ENCODE measurements at regions not wholly inside any gene's neighbourhood (a gene's known extent, or its start where the extent isn't known, plus 50 kb on each side); places are given as distances from the start of the nearest gene placed in this dataset.

GRCh38 chr6:102746941-102747340, 1353.4 kb downstream of the GRIK2 start:
- Histone ChIP-seq H2AK5ac (ENCODE audit: low read length, severe bottlenecking) (no peak overlapping the region), H4K91ac (ENCODE audit: low read length) (no peak overlapping the region), H3K23ac (ENCODE audit: low read length in 2 of 2) (no peak overlapping the region), H3K36me3 (ENCODE audit: control insufficient read depth in 1 of 2, insufficient read depth in 2 of 2, low read depth in 1 of 2, low read length in 2 of 2) (no peaks in the 10 kb centered on the region), H3K4me1 (ENCODE audit: control insufficient read depth, insufficient read depth, low read depth, low read length) (no peaks in the 10 kb centered on the region), H3K4me2 (ENCODE audit: low read length, poor library complexity, severe bottlenecking) (no peak overlapping the region), H3K27me3 (ENCODE audit: control insufficient read depth in 1 of 2, insufficient read depth in 1 of 2, low read length in 2 of 2) (no peaks in the 10 kb centered on the region), H2AFZ (ENCODE audit: low read depth, low read length) (no peak overlapping the region), H3K79me1 (replicated peaks; ENCODE audit: low read length, poor library complexity, severe bottlenecking) (no peaks in the 10 kb centered on the region), H2BK120ac (ENCODE audit: low read depth, low read length) (no peak overlapping the region), H3K4me3 (ENCODE audit: insufficient read depth in 1 of 2, low read depth in 1 of 2, low read length in 2 of 2) (no peak overlapping the region), H2BK5ac (ENCODE audit: low read depth, low read length, poor library complexity, severe bottlenecking) (no peak overlapping the region), H3K18ac (ENCODE audit: low read depth in 1 of 2, low read length in 2 of 2) (no peak overlapping the region), H3K4ac (ENCODE audit: low read depth in 1 of 2, low read length in 2 of 2) (no peak overlapping the region), H3K9me3 (ENCODE audit: control insufficient read depth, low read length) (no peaks in the 10 kb centered on the region), H2BK12ac (ENCODE audit: low read length in 2 of 2) (no peak overlapping the region), H4K8ac (ENCODE audit: low read length) (no peak overlapping the region), H3K9ac (ENCODE audit: low read length) (no peak overlapping the region), H3K14ac (ENCODE audit: low read length in 2 of 2) (no peak overlapping the region), H2BK15ac (ENCODE audit: low read depth, poor library complexity, severe bottlenecking) (no peak overlapping the region), H3K27ac (ENCODE audit: low read length, poor library complexity, severe bottlenecking) (no peak overlapping the region)
- no peak for DNase-seq
- WGBS, result 96% methylated on average over 2 of the region's 5 CpGs

DNA sequence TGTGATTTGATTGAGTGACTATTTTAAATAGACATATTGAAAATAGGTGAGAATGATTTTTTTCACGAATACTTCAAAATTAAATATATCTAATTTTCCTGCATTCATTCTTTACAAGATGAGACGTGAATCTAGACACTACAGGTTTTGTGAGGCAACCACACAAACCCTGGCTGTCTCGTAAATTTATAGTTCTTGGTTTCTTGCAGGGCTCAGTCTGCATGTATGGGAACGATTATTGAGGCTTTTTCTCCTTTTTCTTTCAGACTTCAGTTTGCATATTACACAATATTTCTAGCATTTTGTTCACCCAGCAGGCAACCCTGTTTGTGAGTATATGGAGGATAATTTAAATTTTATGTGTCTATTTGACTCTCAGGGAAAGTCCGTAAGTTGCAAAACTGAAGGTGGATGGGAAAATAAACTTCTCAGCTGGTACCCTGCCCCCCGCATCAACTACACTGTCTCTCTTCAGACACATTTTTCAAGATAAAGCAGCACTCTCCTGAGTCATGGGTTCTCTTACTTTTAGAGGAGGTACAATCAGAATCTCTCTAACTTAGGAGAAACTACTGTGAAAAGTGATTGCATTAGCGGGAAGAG, 1349.3 kb downstream of the GRIK2 start:
- Histone ChIP-seq H3K14ac (ENCODE audit: low read length in 2 of 2) (no peak overlapping the region), H3K9me3 (ENCODE audit: control insufficient read depth, low read length) (no peaks in the 10 kb centered on the region), H2BK15ac (ENCODE audit: low read depth, poor library complexity, severe bottlenecking) (no peak overlapping the region), H3K18ac (ENCODE audit: low read depth in 1 of 2, low read length in 2 of 2) (no peak overlapping the region), H2BK120ac (ENCODE audit: low read depth, low read length) (no peak overlapping the region), H2BK5ac (ENCODE audit: low read depth, low read length, poor library complexity, severe bottlenecking) (no peak overlapping the region), H3K4me2 (ENCODE audit: low read length, poor library complexity, severe bottlenecking) (no peak overlapping the region), H3K79me1 (replicated peaks; ENCODE audit: low read length, poor library complexity, severe bottlenecking) (no peaks in the 10 kb centered on the region), H3K4ac (ENCODE audit: low read depth in 1 of 2, low read length in 2 of 2) (no peak overlapping the region), H3K36me3 (ENCODE audit: control insufficient read depth in 1 of 2, insufficient read depth in 2 of 2, low read depth in 1 of 2, low read length in 2 of 2) (no peaks in the 10 kb centered on the region), H4K8ac (ENCODE audit: low read length) (no peak overlapping the region), H2BK12ac (ENCODE audit: low read length in 2 of 2) (no peak overlapping the region), H3K9ac (ENCODE audit: low read length) (no peak overlapping the region), H3K27ac (ENCODE audit: low read length, poor library complexity, severe bottlenecking) (no peak overlapping the region), H3K27me3 (ENCODE audit: control insufficient read depth in 1 of 2, insufficient read depth in 1 of 2, low read length in 2 of 2) (no peaks in the 10 kb centered on the region), H3K4me1 (ENCODE audit: control insufficient read depth, insufficient read depth, low read depth, low read length) (no peaks in the 10 kb centered on the region), H3K4me3 (ENCODE audit: insufficient read depth in 1 of 2, low read depth in 1 of 2, low read length in 2 of 2) (no peak overlapping the region), H2AK5ac (ENCODE audit: low read length, severe bottlenecking) (no peak overlapping the region), H2AFZ (ENCODE audit: low read depth, low read length) (no peak overlapping the region), H4K91ac (ENCODE audit: low read length) (no peak overlapping the region), H3K23ac (ENCODE audit: low read length in 2 of 2) (no peak overlapping the region)
- DNase-seq, result no peak
- whole genome bisulfite sequencing, result 53% methylated on average over 2 of the region's 7 CpGs

DNA sequence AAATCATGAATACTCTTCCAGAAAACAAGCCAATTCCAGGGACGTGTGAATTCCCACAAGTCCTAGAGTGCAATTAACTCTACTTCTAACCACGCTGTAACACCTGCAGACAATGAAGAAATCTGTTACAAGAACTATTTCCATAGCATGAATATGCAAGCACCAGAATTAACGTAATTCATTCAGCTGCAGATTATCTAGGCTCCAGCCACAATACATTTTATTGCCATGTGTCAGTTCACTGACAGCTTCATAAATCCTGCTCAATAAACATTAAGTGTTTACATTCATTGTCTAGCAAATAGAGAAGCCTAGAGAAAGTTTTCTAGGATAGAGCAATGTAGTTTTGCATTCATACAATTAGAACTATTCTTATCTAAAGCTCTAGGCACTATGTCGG, 1348.5 kb downstream of the GRIK2 start:
- Histone ChIP-seq H3K27me3 (ENCODE audit: control insufficient read depth in 1 of 2, insufficient read depth in 1 of 2, low read length in 2 of 2) (no peaks in the 10 kb centered on the region), H2BK5ac (ENCODE audit: low read depth, low read length, poor library complexity, severe bottlenecking) (no peak overlapping the region), H4K8ac (ENCODE audit: low read length) (no peak overlapping the region), H3K4me2 (ENCODE audit: low read length, poor library complexity, severe bottlenecking) (no peak overlapping the region), H2BK12ac (ENCODE audit: low read length in 2 of 2) (no peak overlapping the region), H3K79me1 (replicated peaks; ENCODE audit: low read length, poor library complexity, severe bottlenecking) (no peaks in the 10 kb centered on the region), H2BK120ac (ENCODE audit: low read depth, low read length) (no peak overlapping the region), H3K14ac (ENCODE audit: low read length in 2 of 2) (no peak overlapping the region), H3K9ac (ENCODE audit: low read length) (no peak overlapping the region), H2BK15ac (ENCODE audit: low read depth, poor library complexity, severe bottlenecking) (no peak overlapping the region), H2AFZ (ENCODE audit: low read depth, low read length) (no peak overlapping the region), H3K18ac (ENCODE audit: low read depth in 1 of 2, low read length in 2 of 2) (no peak overlapping the region), H4K91ac (ENCODE audit: low read length) (no peak overlapping the region), H2AK5ac (ENCODE audit: low read length, severe bottlenecking) (no peak overlapping the region), H3K36me3 (ENCODE audit: control insufficient read depth in 1 of 2, insufficient read depth in 2 of 2, low read depth in 1 of 2, low read length in 2 of 2) (no peaks in the 10 kb centered on the region), H3K4me3 (ENCODE audit: insufficient read depth in 1 of 2, low read depth in 1 of 2, low read length in 2 of 2) (no peak overlapping the region), H3K23ac (ENCODE audit: low read length in 2 of 2) (no peak overlapping the region), H3K4ac (ENCODE audit: low read depth in 1 of 2, low read length in 2 of 2) (no peak overlapping the region), H3K4me1 (ENCODE audit: control insufficient read depth, insufficient read depth, low read depth, low read length) (no peaks in the 10 kb centered on the region), H3K9me3 (ENCODE audit: control insufficient read depth, low read length) (no peaks in the 10 kb centered on the region), H3K27ac (ENCODE audit: low read length, poor library complexity, severe bottlenecking) (no peak overlapping the region)
- DNase-seq, result peak; percentile 22
- 17% methylated on average over 3 of the region's 4 CpGs for WGBS

DNA sequence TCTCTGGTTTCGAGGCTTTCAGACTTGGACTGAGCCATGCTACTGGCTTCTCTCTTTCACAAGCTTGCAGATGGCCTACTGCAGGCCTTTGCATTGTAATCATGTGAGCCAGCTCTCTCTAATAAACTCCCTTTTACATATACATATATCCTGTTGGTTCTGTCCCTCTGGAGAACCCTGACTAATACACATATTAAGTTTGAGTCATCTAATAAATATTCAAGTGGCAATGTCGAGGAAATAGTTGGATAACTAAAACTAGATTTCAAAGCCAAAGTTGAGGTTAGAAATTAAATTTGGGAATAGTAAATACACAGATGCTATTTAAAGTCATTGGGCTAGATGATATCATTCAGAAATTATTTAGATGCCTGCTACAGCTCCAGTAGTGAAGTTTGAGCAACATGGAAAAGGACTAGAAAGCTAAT, 1343.4 kb downstream of the GRIK2 start:
- no peak overlapping the region for H4K8ac ChIP-seq (ENCODE audit: low read length)
- H3K4me1 ChIP-seq (ENCODE audit: control insufficient read depth, insufficient read depth, low read depth, low read length), result no peaks in the 10 kb centered on the region
- no peak overlapping the region for H2BK12ac ChIP-seq (ENCODE audit: low read length in 2 of 2)
- no peak overlapping the region for H2AK5ac ChIP-seq (ENCODE audit: low read length, severe bottlenecking)
- no peak overlapping the region for H3K4me3 ChIP-seq (ENCODE audit: insufficient read depth in 1 of 2, low read depth in 1 of 2, low read length in 2 of 2)
- DNase-seq, result peak; percentile 65
- H3K4ac ChIP-seq (ENCODE audit: low read depth in 1 of 2, low read length in 2 of 2), result no peak overlapping the region
- H3K18ac ChIP-seq (ENCODE audit: low read depth in 1 of 2, low read length in 2 of 2), result no peak overlapping the region
- 29% methylated on average over 2 of the region's 2 CpGs for WGBS
- no peak overlapping the region for H4K91ac ChIP-seq (ENCODE audit: low read length)
- no peak overlapping the region for H2BK5ac ChIP-seq (ENCODE audit: low read depth, low read length, poor library complexity, severe bottlenecking)
- no peaks in the 10 kb centered on the region for H3K36me3 ChIP-seq (ENCODE audit: control insufficient read depth in 1 of 2, insufficient read depth in 2 of 2, low read depth in 1 of 2, low read length in 2 of 2)
- no peak overlapping the region for H3K14ac ChIP-seq (ENCODE audit: low read length in 2 of 2)
- no peak overlapping the region for H2BK120ac ChIP-seq (ENCODE audit: low read depth, low read length)
- no peaks in the 10 kb centered on the region for H3K27me3 ChIP-seq (ENCODE audit: control insufficient read depth in 1 of 2, insufficient read depth in 1 of 2, low read length in 2 of 2)
- no peak overlapping the region for H3K9ac ChIP-seq (ENCODE audit: low read length)
- H3K9me3 ChIP-seq (ENCODE audit: control insufficient read depth, low read length), result no peaks in the 10 kb centered on the region
- no peak overlapping the region for H3K27ac ChIP-seq (ENCODE audit: low read length, poor library complexity, severe bottlenecking)
- no peak overlapping the region for H3K4me2 ChIP-seq (ENCODE audit: low read length, poor library complexity, severe bottlenecking)
- peak overlapping the region; percentile 6 for H2AFZ ChIP-seq (ENCODE audit: low read depth, low read length)
- H2BK15ac ChIP-seq (ENCODE audit: low read depth, poor library complexity, severe bottlenecking), result no peak overlapping the region
- no peak overlapping the region for H3K23ac ChIP-seq (ENCODE audit: low read length in 2 of 2)
- H3K79me1 ChIP-seq (replicated peaks; ENCODE audit: low read length, poor library complexity, severe bottlenecking), result no peaks in the 10 kb centered on the region

Data from mesenchymal stem cell (in vitro differentiated cells and primary cell).